ENCODE measurements at regions not wholly inside any gene's neighbourhood (a gene's known extent, or its start where the extent isn't known, plus 50 kb on each side); places are given as distances from the start of the nearest gene placed in this dataset.

DNA sequence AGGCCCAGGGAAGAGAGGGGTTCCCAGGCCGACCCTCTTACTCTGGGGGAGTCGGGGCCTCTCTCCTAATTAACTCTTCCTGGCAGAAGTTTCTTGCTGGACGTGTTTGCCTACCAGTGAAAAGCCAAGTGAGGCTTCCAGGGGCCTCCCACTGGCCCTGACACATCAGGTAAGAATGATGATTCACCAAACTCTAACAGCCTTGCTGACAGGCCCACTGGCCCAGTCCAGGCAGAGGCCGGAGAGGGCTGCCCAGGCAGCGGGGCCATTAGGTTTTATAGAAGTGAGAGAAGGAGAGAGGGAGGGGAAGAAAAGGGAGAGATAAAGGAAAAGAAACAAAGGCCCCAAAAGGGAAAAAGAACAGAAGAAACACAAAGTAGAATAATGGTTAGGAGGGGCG, 50.8 kb upstream of the FOXE1 start:
- no peak for ATAC-seq
- Mint-ChIP-seq H3K4me1 (ENCODE audit: low read depth) (peaks cover 4% of the 10 kb centered on the region), H3K27ac (no peak overlapping the region), H3K4me3 (peak overlapping the region; percentile 25), H3K9me3 (ENCODE audit: insufficient read depth) (no peaks in the 10 kb centered on the region), H3K27me3 (ENCODE audit: low read depth) (peaks cover 29% of the 10 kb centered on the region), H3K36me3 (ENCODE audit: low read depth) (no peaks in the 10 kb centered on the region)
- ChIA-PET CTCF (interaction anchor here (1.4 kb wide), 1 partner anchor 88 kb away, joined by 6 read pairs; no protein-coding TSS in a partner anchor), POLR2A (no interaction called here)
- no peak for DNase-seq

DNA sequence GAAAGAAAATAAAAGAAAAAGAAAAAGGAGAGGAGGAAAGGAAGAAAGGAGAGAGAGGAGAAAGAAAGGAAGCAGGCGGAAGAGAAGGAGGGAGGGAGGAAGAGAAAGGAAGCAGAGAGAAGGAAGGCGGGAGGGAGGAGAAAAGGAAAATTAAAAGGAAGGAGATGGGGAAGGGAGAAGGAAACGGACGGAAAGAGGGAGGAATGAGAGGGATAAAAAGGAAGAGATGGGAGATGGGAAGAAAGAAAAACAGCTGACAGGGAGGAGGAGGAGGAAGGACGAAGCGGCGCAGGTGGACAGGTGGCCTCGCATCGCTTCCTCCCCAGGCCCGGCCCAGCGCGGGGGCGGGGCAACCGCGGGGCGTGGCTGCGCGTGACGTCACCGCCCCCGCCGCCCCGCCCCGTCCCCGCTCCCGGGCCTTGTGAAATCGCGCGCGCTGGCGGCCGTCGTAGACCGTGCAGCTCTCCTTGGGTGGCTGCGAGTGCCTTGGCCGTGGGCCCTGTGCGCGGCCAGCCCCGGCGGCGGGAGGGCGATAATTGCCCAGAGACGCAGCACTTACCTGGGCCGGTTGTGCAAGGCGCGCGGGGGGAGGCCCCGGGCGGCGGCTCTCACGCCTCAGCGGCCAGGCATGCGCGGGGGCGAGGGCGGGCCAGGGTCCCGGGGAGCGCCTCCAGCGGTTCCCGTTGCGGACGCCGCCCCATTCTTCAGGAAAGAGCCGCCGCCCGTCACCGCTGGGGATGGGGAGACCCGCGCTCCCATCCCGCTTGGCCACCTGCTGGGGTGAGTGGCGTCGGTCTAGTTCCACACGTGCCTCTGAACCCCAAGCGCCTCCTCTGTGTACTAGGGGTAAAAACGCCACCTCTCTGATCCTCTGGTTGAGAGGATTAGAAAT, 49.6 kb upstream of the FOXE1 start:
- DNase-seq (peak; percentile 79), ATAC-seq (peak; percentile 97)
- H3K4me3 Mint-ChIP-seq, result peak overlapping the region; percentile 62
- no peaks in the 10 kb centered on the region for H3K36me3 Mint-ChIP-seq (ENCODE audit: low read depth)
- ChIA-PET POLR2A (interaction anchor here (0.7 kb wide), 1 partner anchor 68 kb away, joined by 4 read pairs; no protein-coding TSS in a partner anchor), CTCF (interaction anchor here (1.4 kb wide), 1 partner anchor 87 kb away, joined by 6 read pairs; no protein-coding TSS in a partner anchor)
- H3K27ac Mint-ChIP-seq, result peak overlapping the region; percentile 48
- peaks cover 4% of the 10 kb centered on the region for H3K4me1 Mint-ChIP-seq (ENCODE audit: low read depth)
- H3K27me3 Mint-ChIP-seq (ENCODE audit: low read depth), result peaks cover 35% of the 10 kb centered on the region
- no peaks in the 10 kb centered on the region for H3K9me3 Mint-ChIP-seq (ENCODE audit: insufficient read depth)

Data from activated CD8-positive, alpha-beta T cell treated with anti-CD3 and anti-CD28 coated beads, Interleukin-2, amount 10 ng/mL, durations not matched to agents 7 days and 5 days (primary cell).